Panc1 (cell line): ENCODE measurements at regions not wholly inside any gene's neighbourhood (a gene's known extent, or its start where the extent isn't known, plus 50 kb on each side); places are given as distances from the start of the nearest gene placed in this dataset.

Source experiments
- ATAC-seq: fragments of 200-7000 bp; cut with Tn5 transposase; 2 replicates; pipeline ENCODE4 v1.9.1; 2020; ENCODE audit warnings: mild to moderate bottlenecking, moderate library complexity
- BruUV-seq: library from RNA; stranded (reverse); fragments of 400-500 nt; replicated peaks from 2 replicates; lab custom pipeline; 2021; lab: Mats Ljungman, UMichigan
- CTCF ChIA-PET: fragments of 300-600 bp; sonication (Branson Sonifier 250); formaldehyde crosslinking; loops from one replicate; lab custom pipeline; 2022; ENCODE audit warnings: antibody characterized with exemption; lab: Charles Lee
- POLR2A ChIA-PET: fragments of 300-600 bp; sonication (Branson Sonifier 250); formaldehyde crosslinking; loops from one replicate; lab custom pipeline; 2022; ENCODE audit warnings: antibody characterized with exemption; lab: Charles Lee
- DNase-seq: peaks from one replicate; pipeline ENCODE4 v3.0.0-alpha.2; 2010; ENCODE audit warnings: low read depth, low spot score
- H3K27ac ChIP-seq: 2 replicates; pipeline ENCODE4 v1.5.1; 2011; ENCODE audit warnings: mild to moderate bottlenecking, low read length, inconsistent platforms
- H3K27me3 ChIP-seq: fragments of 200-500 bp; sonication (Bioruptor generic); 2 replicates; pipeline ENCODE4 v1.6.0; 2014; ENCODE audit warnings: low read length, inconsistent platforms; ENCODE audit not compliant: control insufficient read depth, insufficient read depth
- H3K36me3 ChIP-seq: fragments of 200-500 bp; sonication (Bioruptor generic); 2 replicates; pipeline ENCODE4 v1.5.1; 2014; ENCODE audit warnings: inconsistent platforms, mild to moderate bottlenecking, low read length, moderate library complexity; ENCODE audit not compliant: control insufficient read depth, insufficient read depth
- H3K4me1 ChIP-seq: 2 replicates; pipeline ENCODE4 v1.5.1; 2011; ENCODE audit warnings: inconsistent platforms, mild to moderate bottlenecking, low read length, moderate library complexity; ENCODE audit not compliant: control insufficient read depth, insufficient read depth
- H3K4me3 ChIP-seq, 2 experiments: 2 replicates each; pipeline ENCODE4 v1.5.1; 2011 to 2012; ENCODE audit warnings: low read depth in 2 of 2, low read length in 2 of 2, mild to moderate bottlenecking in 2 of 2, inconsistent platforms in 1 of 2, moderate library complexity in 1 of 2
- H3K9me3 ChIP-seq: fragments of 200-500 bp; sonication (Bioruptor generic); 2 replicates; pipeline ENCODE4 v1.5.1; 2014; ENCODE audit warnings: low read depth, mild to moderate bottlenecking, inconsistent platforms, low read length, moderate library complexity; ENCODE audit not compliant: control insufficient read depth, insufficient read depth
- CTCF ChIP-seq: fragments of 450-650 bp; IDR thresholded peaks from 2 replicates; pipeline ENCODE4 v1.5.1; 2017; ENCODE audit warnings: mild to moderate bottlenecking
- POLR2AphosphoS5 ChIP-seq: IDR thresholded peaks from 2 replicates; pipeline ENCODE4 v1.6.1; 2012; ENCODE audit warnings: mild to moderate bottlenecking, low read depth, low read length, moderate library complexity
- SIN3A ChIP-seq: IDR thresholded peaks from 2 replicates; pipeline ENCODE4 v1.6.1; 2012; ENCODE audit warnings: low read depth, mild to moderate bottlenecking, low read length, moderate library complexity, borderline replicate concordance; ENCODE audit not compliant: insufficient read depth
- TCF7L2 ChIP-seq: IDR thresholded peaks from 2 replicates; pipeline ENCODE4 v1.6.1; 2011; ENCODE audit warnings: mild to moderate bottlenecking, low read depth, low read length, inconsistent platforms
- in situ Hi-C: cut with HindIII; loops from 2 replicates; pipeline ENCODE4 v1.10.0; 2016; ENCODE audit warnings: low sequenced_read_pairs, low pct_unique_long_range_greater_than_20kb
- intact Hi-C: fragments of 100-400 bp; cut with micrococcal nuclease; formaldehyde crosslinking; loops from one replicate; pipeline ENCODE4 v1.10.0; 2022; ENCODE audit not compliant: unreplicated experiment
- TF ChIP-seq, protein P1 (sequence below), 2 experiments: IDR thresholded peaks; 2 replicates each; pipeline ENCODE4 v1.6.1; 2011 to 2012; ENCODE audit warnings: low read depth in 2 of 2, control low read depth in 1 of 2, low read length in 1 of 2, mild to moderate bottlenecking in 1 of 2, moderate library complexity in 1 of 2; ENCODE audit not compliant: insufficient read depth in 1 of 2

DNA sequence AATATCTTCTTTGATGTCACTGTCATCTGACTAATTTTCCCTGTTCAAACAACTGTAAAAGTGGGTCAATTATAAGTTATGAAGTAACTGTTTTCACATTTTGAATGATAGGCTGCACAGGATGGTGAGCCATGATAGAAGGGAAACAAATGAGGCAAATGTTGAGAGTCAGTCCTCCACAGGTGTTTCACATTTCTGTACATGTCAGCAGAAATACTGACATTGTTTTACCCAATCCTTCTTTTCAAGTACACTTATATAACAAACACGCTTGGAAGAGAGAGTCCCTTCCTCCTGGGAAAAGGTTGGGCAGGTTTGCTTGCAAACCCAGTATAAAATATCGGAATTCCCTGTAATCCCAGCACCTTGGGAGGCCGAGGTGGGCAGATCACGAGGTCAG lies 1251.5 kb downstream of the SLC16A7 start:
- H3K27ac ChIP-seq = no peak overlapping the region
- POLR2A ChIA-PET = no interaction called here
- no peaks in the 10 kb centered on the region for H3K36me3 ChIP-seq
- H3K27me3 ChIP-seq = no peaks in the 10 kb centered on the region
- DNase-seq (no peak), ATAC-seq (no peak)
- in situ Hi-C loops = no loop called here
- H3K4me3 ChIP-seq = no peak overlapping the region
- intact Hi-C loops = no loop called here
- TF ChIP-seq POLR2AphosphoS5 (no peak), SIN3A (no peak), CTCF (no peak), TCF7L2 (no peak)
- TF ChIP-seq, protein P1, sequence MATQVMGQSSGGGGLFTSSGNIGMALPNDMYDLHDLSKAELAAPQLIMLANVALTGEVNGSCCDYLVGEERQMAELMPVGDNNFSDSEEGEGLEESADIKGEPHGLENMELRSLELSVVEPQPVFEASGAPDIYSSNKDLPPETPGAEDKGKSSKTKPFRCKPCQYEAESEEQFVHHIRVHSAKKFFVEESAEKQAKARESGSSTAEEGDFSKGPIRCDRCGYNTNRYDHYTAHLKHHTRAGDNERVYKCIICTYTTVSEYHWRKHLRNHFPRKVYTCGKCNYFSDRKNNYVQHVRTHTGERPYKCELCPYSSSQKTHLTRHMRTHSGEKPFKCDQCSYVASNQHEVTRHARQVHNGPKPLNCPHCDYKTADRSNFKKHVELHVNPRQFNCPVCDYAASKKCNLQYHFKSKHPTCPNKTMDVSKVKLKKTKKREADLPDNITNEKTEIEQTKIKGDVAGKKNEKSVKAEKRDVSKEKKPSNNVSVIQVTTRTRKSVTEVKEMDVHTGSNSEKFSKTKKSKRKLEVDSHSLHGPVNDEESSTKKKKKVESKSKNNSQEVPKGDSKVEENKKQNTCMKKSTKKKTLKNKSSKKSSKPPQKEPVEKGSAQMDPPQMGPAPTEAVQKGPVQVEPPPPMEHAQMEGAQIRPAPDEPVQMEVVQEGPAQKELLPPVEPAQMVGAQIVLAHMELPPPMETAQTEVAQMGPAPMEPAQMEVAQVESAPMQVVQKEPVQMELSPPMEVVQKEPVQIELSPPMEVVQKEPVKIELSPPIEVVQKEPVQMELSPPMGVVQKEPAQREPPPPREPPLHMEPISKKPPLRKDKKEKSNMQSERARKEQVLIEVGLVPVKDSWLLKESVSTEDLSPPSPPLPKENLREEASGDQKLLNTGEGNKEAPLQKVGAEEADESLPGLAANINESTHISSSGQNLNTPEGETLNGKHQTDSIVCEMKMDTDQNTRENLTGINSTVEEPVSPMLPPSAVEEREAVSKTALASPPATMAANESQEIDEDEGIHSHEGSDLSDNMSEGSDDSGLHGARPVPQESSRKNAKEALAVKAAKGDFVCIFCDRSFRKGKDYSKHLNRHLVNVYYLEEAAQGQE (IDR thresholded peaks at IDR 0.05; ENCODE audit: insufficient read depth in 1 of 2, low read depth in 2 of 2, low read length in 1 of 2) = no peak
- CTCF ChIA-PET = no interaction called here
- H3K4me1 ChIP-seq = no peaks in the 10 kb centered on the region
- no TSS peak for BruUV-seq
- H3K9me3 ChIP-seq = no peaks in the 10 kb centered on the region

GRCh38 chr12:60849723-60850122 lies 1253.9 kb downstream of the SLC16A7 start:
- in situ Hi-C loops (no loop called here), intact Hi-C loops (no loop called here)
- Histone ChIP-seq H3K27ac (no peak overlapping the region), H3K36me3 (no peaks in the 10 kb centered on the region), H3K4me1 (no peaks in the 10 kb centered on the region), H3K27me3 (no peaks in the 10 kb centered on the region), H3K4me3 (no peak overlapping the region), H3K9me3 (no peaks in the 10 kb centered on the region)
- DNase-seq (no peak), ATAC-seq (no peak)
- ChIA-PET CTCF (no interaction called here), POLR2A (no interaction called here)
- no TSS peak for BruUV-seq
- TF ChIP-seq TCF7L2 = no peak
- no peak for TF ChIP-seq CTCF
- no peak for TF ChIP-seq SIN3A
- no peak for TF ChIP-seq POLR2AphosphoS5
- TF ChIP-seq, protein P1 (IDR thresholded peaks at IDR 0.05; ENCODE audit: insufficient read depth in 1 of 2, low read depth in 2 of 2, low read length in 1 of 2) = no peak
